Transverse colon (tissue), 3 donors: ENCODE measurements at regions not wholly inside any gene's neighbourhood (a gene's known extent, or its start where the extent isn't known, plus 50 kb on each side); places are given as distances from the start of the nearest gene placed in this dataset.

Experiments used
- EP300 ChIP-seq: sonication (generic); formaldehyde crosslinking; IDR thresholded peaks from one replicate; pipeline ENCODE4 v1.6.1; 2017; ENCODE audit warnings: antibody characterized with exemption, low read depth
- TF ChIP-seq, protein P1 (sequence below), 5 experiments: fragments of 200-600 bp in 3 of 5; fragments of 450-650 bp in 2 of 5; sonication (generic) in 3 of 5; IDR thresholded peaks; 1 replicate in 2 of 5; 2 replicates in 3 of 5; pipeline ENCODE4 v1.5.1; 2016 to 2017; ENCODE audit warnings: antibody characterized with exemption in 5 of 5, inconsistent platforms in 3 of 5, mild to moderate bottlenecking in 2 of 5, moderate library complexity in 1 of 5

- TF ChIP-seq, protein P1, sequence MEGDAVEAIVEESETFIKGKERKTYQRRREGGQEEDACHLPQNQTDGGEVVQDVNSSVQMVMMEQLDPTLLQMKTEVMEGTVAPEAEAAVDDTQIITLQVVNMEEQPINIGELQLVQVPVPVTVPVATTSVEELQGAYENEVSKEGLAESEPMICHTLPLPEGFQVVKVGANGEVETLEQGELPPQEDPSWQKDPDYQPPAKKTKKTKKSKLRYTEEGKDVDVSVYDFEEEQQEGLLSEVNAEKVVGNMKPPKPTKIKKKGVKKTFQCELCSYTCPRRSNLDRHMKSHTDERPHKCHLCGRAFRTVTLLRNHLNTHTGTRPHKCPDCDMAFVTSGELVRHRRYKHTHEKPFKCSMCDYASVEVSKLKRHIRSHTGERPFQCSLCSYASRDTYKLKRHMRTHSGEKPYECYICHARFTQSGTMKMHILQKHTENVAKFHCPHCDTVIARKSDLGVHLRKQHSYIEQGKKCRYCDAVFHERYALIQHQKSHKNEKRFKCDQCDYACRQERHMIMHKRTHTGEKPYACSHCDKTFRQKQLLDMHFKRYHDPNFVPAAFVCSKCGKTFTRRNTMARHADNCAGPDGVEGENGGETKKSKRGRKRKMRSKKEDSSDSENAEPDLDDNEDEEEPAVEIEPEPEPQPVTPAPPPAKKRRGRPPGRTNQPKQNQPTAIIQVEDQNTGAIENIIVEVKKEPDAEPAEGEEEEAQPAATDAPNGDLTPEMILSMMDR (IDR thresholded peaks at IDR 0.05): no peak
- no peak for TF ChIP-seq EP300
Observed at GRCh38 chr6:95081949-95082348, 495.4 kb upstream of the MANEA start.
